Choroid plexus epithelial cell (primary cell): ENCODE measurements at regions not wholly inside any gene's neighbourhood (a gene's known extent, or its start where the extent isn't known, plus 50 kb on each side); places are given as distances from the start of the nearest gene placed in this dataset.

ENCODE experiments used
- DNase-seq: peaks from one replicate; pipeline ENCODE4 v3.0.0-alpha.2; 2010; ENCODE audit warnings: low read depth
- H3K4me3 ChIP-seq: 2 replicates; pipeline ENCODE4 v1.5.1; 2011; ENCODE audit warnings: low read depth, mild to moderate bottlenecking, control low read depth, low read length, moderate library complexity
- CTCF ChIP-seq: conservative IDR thresholded peaks from 2 replicates; pipeline ENCODE4 v1.5.1; 2011; ENCODE audit warnings: low read depth, mild to moderate bottlenecking, control low read depth, inconsistent platforms, low read length, moderate library complexity

- no peak overlapping the region for H3K4me3 ChIP-seq
- DNase-seq: no peak
- no peak for TF ChIP-seq CTCF
Observed at GRCh38 chr2:234571620-234572407, 74.9 kb upstream of the ARL4C start.

GRCh38 chr2:234570476-234570875, 73.6 kb upstream of the ARL4C start:
- no peak for DNase-seq
- no peak for TF ChIP-seq CTCF
- no peak overlapping the region for H3K4me3 ChIP-seq

- DNase-seq: no peak
- TF ChIP-seq CTCF: no peak
- H3K4me3 ChIP-seq: no peak overlapping the region
Observed at GRCh38 chr2:234569776-234570430, 73.0 kb upstream of the ARL4C start.

- no peak for DNase-seq
- no peak overlapping the region for H3K4me3 ChIP-seq
- no peak for TF ChIP-seq CTCF
Observed at GRCh38 chr2:234566622-234567021, 69.7 kb upstream of the ARL4C start.

- no peak for DNase-seq
- no peak for TF ChIP-seq CTCF
Observed at GRCh38 chr2:234565842-234566619, 69.2 kb upstream of the ARL4C start.

GRCh38 chr2:234565201-234565600, 68.3 kb upstream of the ARL4C start:
- no peak for DNase-seq
- no peak overlapping the region for H3K4me3 ChIP-seq
- no peak for TF ChIP-seq CTCF

More at GRCh38 chr2:234565842-234566619, 69.2 kb upstream of the ARL4C start:
- H3K4me3 ChIP-seq: no peak overlapping the region
